Endothelial cell (in vitro differentiated cells): ENCODE measurements at regions not wholly inside any gene's neighbourhood (a gene's known extent, or its start where the extent isn't known, plus 50 kb on each side); places are given as distances from the start of the nearest gene placed in this dataset.

Experiments
- DNase-seq: peaks from one replicate; pipeline ENCODE4 v3.0.0; 2021; ENCODE audit warnings: low spot score
- H3K27ac Mint-ChIP-seq: one replicate; pipeline ENCODE4 v1.8.0; 2021; ENCODE audit warnings: mixed read lengths, inconsistent platforms; ENCODE audit not compliant: unreplicated experiment
- H3K27me3 Mint-ChIP-seq: one replicate; pipeline ENCODE4 v1.8.0; 2021; ENCODE audit warnings: mild to moderate bottlenecking, moderate library complexity, mixed read lengths, inconsistent platforms; ENCODE audit not compliant: unreplicated experiment
- H3K36me3 Mint-ChIP-seq: one replicate; pipeline ENCODE4 v1.8.0; 2021; ENCODE audit warnings: mild to moderate bottlenecking, low read depth, mixed read lengths, inconsistent platforms; ENCODE audit not compliant: unreplicated experiment
- H3K4me1 Mint-ChIP-seq: one replicate; pipeline ENCODE4 v1.8.0; 2021; ENCODE audit warnings: mild to moderate bottlenecking, mixed read lengths, inconsistent platforms; ENCODE audit not compliant: unreplicated experiment
- H3K4me3 Mint-ChIP-seq: one replicate; pipeline ENCODE4 v1.8.0; 2021; ENCODE audit warnings: mild to moderate bottlenecking, mixed read lengths, inconsistent platforms; ENCODE audit not compliant: unreplicated experiment
- H3K9me3 Mint-ChIP-seq: one replicate; pipeline ENCODE4 v1.8.0; 2021; ENCODE audit warnings: mixed read lengths, inconsistent platforms; ENCODE audit not compliant: unreplicated experiment
- CTCF ChIP-seq: fragments of 200-600 bp; sonication (generic); IDR thresholded peaks from one replicate; pipeline ENCODE4 v1.5.0; 2021; ENCODE audit warnings: antibody characterized with exemption; ENCODE audit not compliant: unreplicated experiment

- DNase-seq = no peak
- peaks cover 6% of the 10 kb centered on the region for H3K4me1 Mint-ChIP-seq
- no peak for TF ChIP-seq CTCF
- H3K9me3 Mint-ChIP-seq = no peaks in the 10 kb centered on the region
- no peaks in the 10 kb centered on the region for H3K27me3 Mint-ChIP-seq
- H3K4me3 Mint-ChIP-seq = no peak overlapping the region
- H3K27ac Mint-ChIP-seq = no peak overlapping the region
- no peaks in the 10 kb centered on the region for H3K36me3 Mint-ChIP-seq
These were observed 96.3 kb upstream of the UBAC2 start for GRCh38 chr13:99104396-99104795.

- Mint-ChIP-seq H3K9me3 (no peaks in the 10 kb centered on the region), H3K36me3 (no peaks in the 10 kb centered on the region), H3K4me3 (no peak overlapping the region), H3K4me1 (peaks cover 6% of the 10 kb centered on the region), H3K27me3 (no peaks in the 10 kb centered on the region), H3K27ac (no peak overlapping the region)
- TF ChIP-seq CTCF = no peak
- no peak for DNase-seq
These were observed 95.5 kb upstream of the UBAC2 start for GRCh38 chr13:99105160-99105559.

- no peak for DNase-seq
- H3K36me3 Mint-ChIP-seq = no peaks in the 10 kb centered on the region
- no peak overlapping the region for H3K27ac Mint-ChIP-seq
- H3K27me3 Mint-ChIP-seq = no peaks in the 10 kb centered on the region
- no peak overlapping the region for H3K4me3 Mint-ChIP-seq
- no peaks in the 10 kb centered on the region for H3K9me3 Mint-ChIP-seq
- no peak for TF ChIP-seq CTCF
- no peaks in the 10 kb centered on the region for H3K4me1 Mint-ChIP-seq
These were observed 87.3 kb upstream of the UBAC2 start for GRCh38 chr13:99113351-99113750.

- Mint-ChIP-seq H3K27ac (no peak overlapping the region), H3K36me3 (no peaks in the 10 kb centered on the region), H3K4me1 (no peaks in the 10 kb centered on the region), H3K9me3 (no peaks in the 10 kb centered on the region), H3K4me3 (no peak overlapping the region), H3K27me3 (no peaks in the 10 kb centered on the region)
- no peak for TF ChIP-seq CTCF
- DNase-seq = no peak
These were observed 82.5 kb upstream of the UBAC2 start for GRCh38 chr13:99118179-99118578.

DNA sequence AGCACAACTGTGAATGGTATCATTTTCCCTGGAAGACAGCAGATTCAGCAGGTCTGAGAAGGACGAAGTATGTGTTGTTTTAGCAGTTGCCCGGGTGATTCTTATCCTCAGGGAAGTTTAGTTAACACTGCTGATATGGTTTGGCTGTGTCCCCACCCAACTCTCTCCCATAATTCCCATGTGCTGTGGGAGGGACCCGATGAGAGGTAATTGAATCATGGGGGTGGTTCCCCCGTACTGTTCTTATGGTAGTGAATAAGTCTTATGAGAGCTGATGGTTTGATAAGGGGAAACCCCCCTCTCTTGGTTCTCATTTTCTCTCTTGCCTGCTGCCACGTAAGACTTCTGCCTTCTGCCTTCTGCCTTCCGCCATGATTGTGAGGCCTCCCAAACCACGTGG lies 81.0 kb upstream of the UBAC2 start:
- no peak for TF ChIP-seq CTCF
- DNase-seq = no peak
- no peak overlapping the region for H3K27ac Mint-ChIP-seq
- no peaks in the 10 kb centered on the region for H3K4me1 Mint-ChIP-seq
- H3K36me3 Mint-ChIP-seq = no peaks in the 10 kb centered on the region
- H3K27me3 Mint-ChIP-seq = no peaks in the 10 kb centered on the region
- H3K9me3 Mint-ChIP-seq = no peaks in the 10 kb centered on the region
- H3K4me3 Mint-ChIP-seq = no peak overlapping the region
